CD4-positive, alpha-beta T cell (primary cell): ENCODE measurements at regions not wholly inside any gene's neighbourhood (a gene's known extent, or its start where the extent isn't known, plus 50 kb on each side); places are given as distances from the start of the nearest gene placed in this dataset.

ENCODE experiments used
- ATAC-seq: fragments of 200-7000 bp; cut with Tn5 transposase; one replicate; pipeline ENCODE4 v1.10.0; 2022; ENCODE audit warnings: mild to moderate bottlenecking; ENCODE audit not compliant: poor library complexity
- CTCF ChIA-PET: fragments of 350-600 bp; sonication (Branson Sonifier 250); formaldehyde crosslinking; loops from one replicate; lab custom pipeline; 2021; ENCODE audit warnings: antibody characterized with exemption, inconsistent platforms; lab: Charles Lee
- POLR2A ChIA-PET: fragments of 350-600 bp; sonication (Branson Sonifier 250); formaldehyde crosslinking; loops from one replicate; lab custom pipeline; 2021; ENCODE audit warnings: antibody characterized with exemption, inconsistent platforms; lab: Charles Lee
- DNase-seq, 14 experiments: peaks; one replicate each; pipeline ENCODE4 v3.0.0-alpha.2; 2013 to 2020; ENCODE audit warnings: mixed read lengths in 2 of 14
- H3K27ac ChIP-seq, 2 donors: one replicate each; pipeline versions ENCODE4 v1.5.1 to v1.7.0; 2013; ENCODE audit warnings: low read length in 2 of 2, low read depth in 1 of 2, mild to moderate bottlenecking in 1 of 2
- H3K27me3 ChIP-seq, 2 experiments: 1 replicate in 1 of 2; 2 replicates in 1 of 2; pipeline versions ENCODE4 v1.6.1 to v1.7.0; 2013; ENCODE audit warnings: low read length in 2 of 2, control low read depth in 1 of 2, mild to moderate bottlenecking in 1 of 2, moderate library complexity in 1 of 2; ENCODE audit not compliant: insufficient read depth in 2 of 2, control insufficient read depth in 1 of 2
- H3K36me3 ChIP-seq: one replicate; pipeline ENCODE4 v1.6.1; 2013; ENCODE audit warnings: low read length, control low read depth; ENCODE audit not compliant: insufficient read depth
- H3K4me1 ChIP-seq: one replicate; pipeline ENCODE4 v1.6.1; 2013; ENCODE audit warnings: low read length, control low read depth; ENCODE audit not compliant: insufficient read depth
- H3K4me3 ChIP-seq: one replicate; pipeline ENCODE4 v1.5.1; 2013; ENCODE audit warnings: mild to moderate bottlenecking, low read length, moderate library complexity
- H3K9me3 ChIP-seq, 2 experiments: 1 replicate in 1 of 2; 2 replicates in 1 of 2; pipeline versions ENCODE4 v1.6.1 to v1.7.0; 2013; ENCODE audit warnings: low read length in 2 of 2, mild to moderate bottlenecking in 2 of 2, control low read depth in 1 of 2, moderate library complexity in 1 of 2; ENCODE audit not compliant: control insufficient read depth in 1 of 2, insufficient read depth in 1 of 2
- H3K27ac Mint-ChIP-seq: one replicate; pipeline ENCODE4 v1.8.0; 2020; ENCODE audit warnings: mixed read lengths
- H3K27me3 Mint-ChIP-seq: one replicate; pipeline ENCODE4 v1.8.0; 2021; ENCODE audit warnings: mixed read lengths
- H3K36me3 Mint-ChIP-seq: one replicate; pipeline ENCODE4 v1.8.0; 2021; ENCODE audit warnings: low read depth, mixed read lengths
- H3K4me1 Mint-ChIP-seq: one replicate; pipeline ENCODE4 v1.8.0; 2021; ENCODE audit warnings: low read depth, mixed read lengths
- H3K4me3 Mint-ChIP-seq: one replicate; pipeline ENCODE4 v1.8.0; 2020; ENCODE audit warnings: mild to moderate bottlenecking, mixed read lengths
- H3K9me3 Mint-ChIP-seq: one replicate; pipeline ENCODE4 v1.8.0; 2020; ENCODE audit warnings: mixed read lengths
- CTCF ChIP-seq: fragments of 200-600 bp; IDR thresholded peaks from one replicate; pipeline ENCODE4 v1.8.0; 2022; ENCODE audit warnings: antibody characterized with exemption, mild to moderate bottlenecking
- intact Hi-C, 2 experiments: fragments of 100-400 bp; cut with DNase I in 1 of 2; cut with micrococcal nuclease in 1 of 2; formaldehyde crosslinking; loops; one replicate each; pipeline versions ENCODE4 v1.15.1 to v1.9.0; 2023 to 2025; cut with DNase I, micrococcal nuclease

- no peak overlapping the region for H3K4me3 ChIP-seq
- CTCF ChIA-PET = no interaction called here
- H3K27ac ChIP-seq = no peak overlapping the region
- no peak for TF ChIP-seq CTCF
- peaks cover 3% of the 10 kb centered on the region for H3K9me3 Mint-ChIP-seq
- intact Hi-C loops = no loop called here
- no peaks in the 10 kb centered on the region for H3K27me3 ChIP-seq
- DNase-seq (no peak), ATAC-seq (no peak)
- H3K4me1 ChIP-seq = no peaks in the 10 kb centered on the region
- H3K4me1 Mint-ChIP-seq = no peaks in the 10 kb centered on the region
- POLR2A ChIA-PET = no interaction called here
- H3K36me3 Mint-ChIP-seq = no peaks in the 10 kb centered on the region
- no peaks in the 10 kb centered on the region for H3K36me3 ChIP-seq
- no peak overlapping the region for H3K27ac Mint-ChIP-seq
- no peaks in the 10 kb centered on the region for H3K9me3 ChIP-seq
- H3K4me3 Mint-ChIP-seq = no peak overlapping the region
- H3K27me3 Mint-ChIP-seq = no peaks in the 10 kb centered on the region
Observed at GRCh38 chr12:93115198-93115601, 186.1 kb upstream of the EEA1 start.

GRCh38 chr12:93115646-93116045, 186.6 kb upstream of the EEA1 start:
- Mint-ChIP-seq H3K9me3 (peaks cover 3% of the 10 kb centered on the region), H3K27me3 (no peaks in the 10 kb centered on the region), H3K36me3 (no peaks in the 10 kb centered on the region), H3K4me3 (no peak overlapping the region), H3K4me1 (no peaks in the 10 kb centered on the region), H3K27ac (no peak overlapping the region)
- DNase-seq (no peak), ATAC-seq (no peak)
- TF ChIP-seq CTCF = no peak
- intact Hi-C loops = no loop called here
- Histone ChIP-seq H3K4me1 (no peaks in the 10 kb centered on the region), H3K27me3 (peaks cover 0 to 3% of the 10 kb centered on the region in 2 experiments), H3K4me3 (no peak overlapping the region), H3K36me3 (no peaks in the 10 kb centered on the region), H3K9me3 (no peaks in the 10 kb centered on the region), H3K27ac (no peak overlapping the region)
- POLR2A ChIA-PET = no interaction called here
- CTCF ChIA-PET = no interaction called here

- Histone ChIP-seq H3K9me3 (no peaks in the 10 kb centered on the region), H3K27me3 (peaks cover 0 to 3% of the 10 kb centered on the region in 2 experiments), H3K4me3 (no peak overlapping the region), H3K36me3 (no peaks in the 10 kb centered on the region), H3K27ac (no peak overlapping the region), H3K4me1 (no peaks in the 10 kb centered on the region)
- H3K27ac Mint-ChIP-seq = no peak overlapping the region
- no peaks in the 10 kb centered on the region for H3K27me3 Mint-ChIP-seq
- H3K36me3 Mint-ChIP-seq = no peaks in the 10 kb centered on the region
- intact Hi-C loops = no loop called here
- no peak overlapping the region for H3K4me3 Mint-ChIP-seq
- CTCF ChIA-PET = interaction anchor here (0.7 kb wide), 1 partner anchor 241 kb away, joined by 3 read pairs; no protein-coding TSS in a partner anchor
- POLR2A ChIA-PET = no interaction called here
- no peak for TF ChIP-seq CTCF
- peaks cover 3% of the 10 kb centered on the region for H3K9me3 Mint-ChIP-seq
- H3K4me1 Mint-ChIP-seq = no peaks in the 10 kb centered on the region
- ATAC-seq (no peak), DNase-seq (no peak)
Observed at GRCh38 chr12:93116632-93117031, 187.5 kb upstream of the EEA1 start.
